PC-3 (cell line): ENCODE measurements at regions not wholly inside any gene's neighbourhood (a gene's known extent, or its start where the extent isn't known, plus 50 kb on each side); places are given as distances from the start of the nearest gene placed in this dataset.

Source experiments
- ATAC-seq: fragments of 200-7000 bp; cut with Tn5 transposase; 2 replicates; pipeline ENCODE4 v1.9.1; 2020; ENCODE audit warnings: mild to moderate bottlenecking, moderate library complexity
- BruUV-seq: library from RNA; stranded (reverse); fragments of 400-500 nt; replicated peaks from 2 replicates; lab custom pipeline; 2021; lab: Mats Ljungman, UMichigan
- CTCF ChIA-PET: fragments of 300-600 bp; sonication (Branson Sonifier 250); formaldehyde crosslinking; loops from one replicate; lab custom pipeline; 2022; ENCODE audit warnings: antibody characterized with exemption; lab: Charles Lee
- POLR2A ChIA-PET: fragments of 300-600 bp; sonication (Branson Sonifier 250); formaldehyde crosslinking; loops from one replicate; lab custom pipeline; 2022; ENCODE audit warnings: antibody characterized with exemption; ENCODE audit not compliant: unreplicated experiment; lab: Charles Lee
- DNase-seq: peaks from one replicate; pipeline ENCODE4 v3.0.0-alpha.2; 2015
- H2AFZ ChIP-seq: fragments of 300-600 bp; sonication (generic); 2 replicates; pipeline ENCODE4 v1.6.0; 2016; ENCODE audit warnings: antibody characterized with exemption, low read length
- H3F3A ChIP-seq: fragments of 300-600 bp; sonication (generic); one replicate; pipeline ENCODE4 v1.6.0; 2017; ENCODE audit warnings: antibody characterized with exemption, low read length, control low read depth, mild to moderate bottlenecking; ENCODE audit not compliant: unreplicated experiment
- H3K27ac ChIP-seq: fragments of 300-600 bp; sonication (generic); 2 replicates; pipeline ENCODE4 v1.5.1; 2016; ENCODE audit warnings: mild to moderate bottlenecking, low read length
- H3K27me3 ChIP-seq: fragments of 300-600 bp; sonication (generic); 2 replicates; pipeline ENCODE4 v1.6.1; 2016; ENCODE audit warnings: low read length, mixed read lengths
- H3K36me3 ChIP-seq: fragments of 300-600 bp; sonication (generic); 2 replicates; pipeline ENCODE4 v1.6.1; 2016; ENCODE audit warnings: low read depth, mixed run types, low read length, mixed read lengths
- H3K4me1 ChIP-seq: fragments of 300-600 bp; sonication (generic); 2 replicates; pipeline ENCODE4 v1.5.1; 2016; ENCODE audit warnings: low read length; ENCODE audit not compliant: insufficient read depth
- H3K4me2 ChIP-seq: fragments of 300-600 bp; sonication (generic); 2 replicates; pipeline ENCODE4 v1.6.0; 2016; ENCODE audit warnings: low read length
- H3K4me3 ChIP-seq: fragments of 300-600 bp; sonication (generic); 2 replicates; pipeline ENCODE4 v1.5.1; 2016; ENCODE audit warnings: mild to moderate bottlenecking, low read length, mixed read lengths
- H3K79me2 ChIP-seq: fragments of 300-600 bp; sonication (generic); 2 replicates; pipeline ENCODE4 v1.6.1; 2017; ENCODE audit warnings: low read length, mixed read lengths
- H3K9ac ChIP-seq: fragments of 300-600 bp; sonication (generic); 2 replicates; pipeline ENCODE4 v1.6.0; 2016; ENCODE audit warnings: mild to moderate bottlenecking, low read length
- H3K9me2 ChIP-seq: fragments of 300-600 bp; sonication (generic); replicated peaks from 2 replicates; pipeline ENCODE4 v1.6.1; 2016; ENCODE audit warnings: mixed run types, low read length, mixed read lengths
- H3K9me3 ChIP-seq: fragments of 300-600 bp; sonication (generic); 2 replicates; pipeline ENCODE4 v1.6.1; 2016; ENCODE audit warnings: low read length, mixed read lengths
- H4K20me1 ChIP-seq: fragments of 300-600 bp; sonication (generic); 2 replicates; pipeline ENCODE4 v1.6.1; 2016; ENCODE audit warnings: low read length, mixed read lengths
- EZH2 ChIP-seq: fragments of 300-600 bp; sonication (generic); IDR thresholded peaks from one replicate; pipeline ENCODE4 v1.6.1; 2017; ENCODE audit warnings: antibody characterized with exemption, mild to moderate bottlenecking, low read length; ENCODE audit not compliant: unreplicated experiment
- EZH2phosphoT487 ChIP-seq: fragments of 300-600 bp; sonication (generic); IDR thresholded peaks from 2 replicates; pipeline ENCODE4 v1.6.1; 2018; ENCODE audit warnings: mild to moderate bottlenecking, antibody characterized with exemption, low read length, borderline replicate concordance
- intact Hi-C: fragments of 100-400 bp; cut with micrococcal nuclease; formaldehyde crosslinking; loops from 2 replicates; pipeline ENCODE4 v1.9.0; 2023
- TF ChIP-seq, protein P1 (sequence below): fragments of 300-600 bp; sonication (generic); conservative IDR thresholded peaks from 2 replicates; pipeline ENCODE4 v1.5.1; 2017; ENCODE audit warnings: antibody characterized with exemption, low read depth, mild to moderate bottlenecking, low read length

DNA sequence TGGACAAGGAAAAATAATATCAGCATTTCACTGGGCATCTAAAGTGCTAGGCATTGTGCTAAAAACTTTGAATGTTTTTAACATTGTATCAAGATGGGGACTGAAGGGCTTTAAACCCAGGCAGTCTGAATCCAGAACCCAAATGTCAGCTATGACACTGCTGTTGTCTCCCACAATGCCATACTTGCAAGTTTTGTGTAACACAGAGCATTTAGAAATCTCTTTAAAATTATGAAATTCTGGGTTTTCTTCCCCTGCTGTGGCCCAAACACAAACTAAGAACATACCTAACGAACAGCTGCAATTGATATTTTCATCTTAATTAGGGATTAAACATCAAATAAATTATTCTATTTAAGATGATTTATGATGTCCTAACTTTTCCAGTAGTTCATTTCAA lies 66.8 kb upstream of the LSM6 start:
- Histone ChIP-seq H3F3A (no peaks in the 10 kb centered on the region), H3K27me3 (peaks cover 71% of the 10 kb centered on the region), H3K9me2 (no peaks in the 10 kb centered on the region), H3K9me3 (no peaks in the 10 kb centered on the region), H3K9ac (no peak overlapping the region), H3K4me3 (no peak overlapping the region), H3K36me3 (no peaks in the 10 kb centered on the region), H3K4me2 (no peak overlapping the region), H3K79me2 (no peaks in the 10 kb centered on the region), H3K4me1 (no peaks in the 10 kb centered on the region), H2AFZ (no peak overlapping the region), H3K27ac (no peak overlapping the region), H4K20me1 (no peaks in the 10 kb centered on the region)
- CTCF ChIA-PET, result no interaction called here
- no peak for DNase-seq
- POLR2A ChIA-PET, result no interaction called here
- no peak for ATAC-seq
- no peak for TF ChIP-seq EZH2phosphoT487
- no peak for TF ChIP-seq EZH2
- intact Hi-C loops, result no loop called here
- BruUV-seq, result no TSS peak

DNA sequence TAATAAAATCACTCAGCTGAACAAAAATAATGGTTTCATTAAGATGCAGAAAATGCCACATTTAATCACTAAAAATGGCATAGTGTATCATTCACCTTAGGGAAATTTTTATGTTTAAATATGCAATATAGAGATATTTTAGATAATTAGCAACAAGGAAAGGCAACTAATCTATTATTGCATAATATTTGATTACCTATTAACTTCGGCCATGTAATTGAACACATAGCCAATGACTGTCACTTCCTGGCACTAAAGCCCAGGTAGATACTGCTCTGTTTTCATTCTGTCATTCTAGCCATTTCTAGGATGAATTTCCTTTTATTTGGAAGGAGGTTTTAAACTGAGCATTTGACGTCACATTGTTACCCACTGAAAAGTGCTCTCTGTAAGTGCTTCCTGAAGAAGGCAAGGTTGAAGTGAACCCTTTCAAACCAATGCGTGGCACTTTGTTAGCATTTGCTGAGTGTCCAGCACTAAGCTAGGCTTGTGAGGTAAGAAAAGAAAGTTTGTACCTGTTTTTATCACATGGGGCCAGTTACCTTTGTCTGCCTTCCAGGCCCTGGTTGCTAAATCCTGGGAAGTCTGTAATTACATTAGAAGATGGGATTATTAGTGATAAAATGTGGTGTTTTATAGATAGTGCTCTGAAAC lies 67.8 kb upstream of the LSM6 start:
- Histone ChIP-seq H3K4me3 (no peak overlapping the region), H2AFZ (no peak overlapping the region), H3K9me2 (no peaks in the 10 kb centered on the region), H3K36me3 (no peaks in the 10 kb centered on the region), H3K27ac (no peak overlapping the region), H4K20me1 (no peaks in the 10 kb centered on the region), H3F3A (no peaks in the 10 kb centered on the region), H3K79me2 (no peaks in the 10 kb centered on the region), H3K4me2 (no peak overlapping the region), H3K9me3 (no peaks in the 10 kb centered on the region), H3K27me3 (peaks cover 61% of the 10 kb centered on the region), H3K4me1 (no peaks in the 10 kb centered on the region), H3K9ac (no peak overlapping the region)
- DNase-seq (no peak), ATAC-seq (no peak)
- intact Hi-C loops, result no loop called here
- ChIA-PET POLR2A (no interaction called here), CTCF (no interaction called here)
- no TSS peak for BruUV-seq
- TF ChIP-seq EZH2, result no peak
- TF ChIP-seq, protein P1, sequence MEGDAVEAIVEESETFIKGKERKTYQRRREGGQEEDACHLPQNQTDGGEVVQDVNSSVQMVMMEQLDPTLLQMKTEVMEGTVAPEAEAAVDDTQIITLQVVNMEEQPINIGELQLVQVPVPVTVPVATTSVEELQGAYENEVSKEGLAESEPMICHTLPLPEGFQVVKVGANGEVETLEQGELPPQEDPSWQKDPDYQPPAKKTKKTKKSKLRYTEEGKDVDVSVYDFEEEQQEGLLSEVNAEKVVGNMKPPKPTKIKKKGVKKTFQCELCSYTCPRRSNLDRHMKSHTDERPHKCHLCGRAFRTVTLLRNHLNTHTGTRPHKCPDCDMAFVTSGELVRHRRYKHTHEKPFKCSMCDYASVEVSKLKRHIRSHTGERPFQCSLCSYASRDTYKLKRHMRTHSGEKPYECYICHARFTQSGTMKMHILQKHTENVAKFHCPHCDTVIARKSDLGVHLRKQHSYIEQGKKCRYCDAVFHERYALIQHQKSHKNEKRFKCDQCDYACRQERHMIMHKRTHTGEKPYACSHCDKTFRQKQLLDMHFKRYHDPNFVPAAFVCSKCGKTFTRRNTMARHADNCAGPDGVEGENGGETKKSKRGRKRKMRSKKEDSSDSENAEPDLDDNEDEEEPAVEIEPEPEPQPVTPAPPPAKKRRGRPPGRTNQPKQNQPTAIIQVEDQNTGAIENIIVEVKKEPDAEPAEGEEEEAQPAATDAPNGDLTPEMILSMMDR, result no peak
- no peak for TF ChIP-seq EZH2phosphoT487

DNA sequence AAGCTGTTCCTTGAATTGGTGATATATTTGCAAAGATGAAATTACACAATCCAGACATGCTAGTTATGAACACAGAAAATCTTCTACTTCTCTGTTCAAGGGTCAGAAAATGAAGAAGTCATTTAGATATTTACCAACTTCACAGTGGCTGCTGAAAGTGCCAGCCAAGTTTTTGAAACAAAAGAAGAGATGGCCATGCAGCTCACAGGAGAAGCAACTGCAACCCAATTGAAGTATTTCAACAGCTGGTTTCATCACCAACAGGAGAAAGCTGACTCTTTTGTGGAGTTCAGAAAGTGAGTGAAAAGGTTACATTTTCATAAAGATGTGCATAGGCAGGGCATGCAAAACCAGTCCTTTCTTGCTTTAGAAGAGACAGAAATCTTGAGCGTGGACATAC lies 70.1 kb upstream of the LSM6 start:
- H3K4me3 ChIP-seq, result no peak overlapping the region
- BruUV-seq, result no TSS peak
- POLR2A ChIA-PET, result interaction anchor here (0.5 kb wide), 1 partner anchor 225 kb away, joined by 3 read pairs; no protein-coding TSS in a partner anchor
- no peak overlapping the region for H3K9ac ChIP-seq
- TF ChIP-seq EZH2 (no peak), EZH2phosphoT487 (no peak)
- TF ChIP-seq, protein P1, result no peak
- H4K20me1 ChIP-seq, result no peaks in the 10 kb centered on the region
- H3K79me2 ChIP-seq, result no peaks in the 10 kb centered on the region
- intact Hi-C loops, result no loop called here
- DNase-seq (no peak), ATAC-seq (no peak)
- H3K27me3 ChIP-seq, result peaks cover 38% of the 10 kb centered on the region
- H3K9me2 ChIP-seq, result no peaks in the 10 kb centered on the region
- no peak overlapping the region for H2AFZ ChIP-seq
- no peaks in the 10 kb centered on the region for H3K4me1 ChIP-seq
- CTCF ChIA-PET, result no interaction called here
- no peaks in the 10 kb centered on the region for H3K36me3 ChIP-seq
- H3K27ac ChIP-seq, result no peak overlapping the region
- H3F3A ChIP-seq, result no peaks in the 10 kb centered on the region
- H3K4me2 ChIP-seq, result no peak overlapping the region
- no peaks in the 10 kb centered on the region for H3K9me3 ChIP-seq
